ENCODE measurements at regions not wholly inside any gene's neighbourhood (a gene's known extent, or its start where the extent isn't known, plus 50 kb on each side); places are given as distances from the start of the nearest gene placed in this dataset.

DNA sequence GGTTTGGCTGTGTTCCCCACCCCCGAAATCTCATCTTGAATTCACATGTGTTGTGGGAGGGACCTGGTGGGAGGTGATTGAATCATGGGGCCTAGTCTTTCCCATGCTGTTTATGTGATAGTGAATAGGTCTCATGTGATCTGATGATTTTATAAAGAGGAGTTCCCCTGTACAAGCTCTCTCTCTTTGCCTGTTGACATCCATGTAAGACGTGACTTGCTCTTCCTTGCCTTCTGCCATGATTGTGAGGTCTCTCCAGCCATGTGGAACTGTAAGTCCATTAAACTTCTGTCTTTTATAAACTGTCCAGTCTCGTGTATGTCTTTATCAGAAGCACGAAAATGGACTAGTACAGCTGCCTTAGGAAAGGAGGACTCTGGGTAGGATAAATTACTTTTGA lies 976.7 kb downstream of the MCTP2 start:
- in situ Hi-C loops (cut with HindIII; ENCODE audit: low pct_unique_long_range_greater_than_20kb, low sequenced_read_pairs): no loop called here

DNA sequence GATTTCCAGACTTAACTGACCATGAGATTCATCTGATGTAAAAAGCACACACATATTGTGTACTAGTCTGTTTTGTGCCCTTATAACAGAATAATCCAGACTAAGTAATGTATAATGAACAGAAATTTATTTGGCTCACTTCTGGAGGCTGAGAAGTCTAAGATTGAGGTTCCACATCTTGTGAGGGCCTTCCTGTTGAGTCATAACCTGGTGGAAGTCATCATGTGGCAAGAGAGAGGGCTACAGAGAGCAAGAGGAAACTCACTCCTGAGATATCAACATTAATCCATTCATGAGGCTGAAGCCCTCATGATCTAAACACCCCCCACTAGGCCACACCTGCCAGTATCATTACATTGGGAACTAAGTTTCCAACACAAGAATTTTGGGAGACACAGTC lies 977.6 kb downstream of the MCTP2 start:
- in situ Hi-C loops (cut with HindIII; ENCODE audit: low pct_unique_long_range_greater_than_20kb, low sequenced_read_pairs): no loop called here
- no peak for DNase-seq (ENCODE audit: low read depth)

More for the DNA sequence above, 976.7 kb downstream of the MCTP2 start:
- no peak for DNase-seq (ENCODE audit: low read depth)

DNA sequence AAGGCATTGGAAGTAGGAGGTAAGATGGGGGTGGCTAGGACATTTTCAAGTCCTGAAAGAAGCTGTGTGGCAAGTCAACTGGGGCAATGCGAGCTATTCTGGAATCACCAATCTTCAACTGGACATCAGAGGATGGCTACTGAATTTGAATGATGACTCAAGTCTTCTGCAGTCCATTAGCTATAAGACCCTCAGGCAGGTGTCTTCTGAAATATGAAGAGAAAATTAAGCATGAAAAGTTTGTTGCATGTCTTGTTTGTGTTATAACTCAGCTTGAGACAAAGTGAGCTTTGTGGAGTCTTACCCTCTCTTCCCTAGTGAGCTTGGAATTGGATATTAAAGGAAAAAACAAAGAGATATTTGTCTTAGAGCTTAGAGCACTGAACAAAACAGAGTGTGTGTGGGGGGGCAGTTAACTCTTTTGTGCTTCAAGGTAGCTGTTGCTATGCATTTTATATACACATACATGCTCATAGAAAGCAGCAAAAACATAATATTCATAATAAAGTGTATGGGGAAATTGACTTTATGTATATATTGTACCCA lies 979.1 kb downstream of the MCTP2 start:
- in situ Hi-C loops (cut with HindIII; ENCODE audit: low pct_unique_long_range_greater_than_20kb, low sequenced_read_pairs): no loop called here

DNA sequence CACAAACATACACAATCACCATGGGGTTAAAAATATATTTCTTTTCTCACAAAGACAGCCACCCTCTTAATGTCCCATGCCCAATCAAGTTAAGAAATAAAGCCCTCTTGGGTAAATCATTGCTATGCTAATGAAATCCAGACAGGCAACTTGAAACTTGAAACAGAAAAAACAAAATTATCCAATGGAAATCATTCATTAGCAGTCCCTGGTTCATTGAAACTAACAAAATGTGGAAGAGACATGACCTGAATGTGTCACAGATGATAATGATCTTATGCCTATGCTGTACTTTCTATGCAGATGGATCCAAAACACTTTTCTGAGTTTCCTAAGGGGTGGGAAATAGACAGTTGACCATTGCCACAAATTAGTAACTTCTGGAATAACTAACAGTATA lies 983.7 kb downstream of the MCTP2 start:
- DNase-seq (ENCODE audit: low read depth): no peak

More for the DNA sequence above, 979.1 kb downstream of the MCTP2 start:
- no peak for DNase-seq (ENCODE audit: low read depth)

DNA sequence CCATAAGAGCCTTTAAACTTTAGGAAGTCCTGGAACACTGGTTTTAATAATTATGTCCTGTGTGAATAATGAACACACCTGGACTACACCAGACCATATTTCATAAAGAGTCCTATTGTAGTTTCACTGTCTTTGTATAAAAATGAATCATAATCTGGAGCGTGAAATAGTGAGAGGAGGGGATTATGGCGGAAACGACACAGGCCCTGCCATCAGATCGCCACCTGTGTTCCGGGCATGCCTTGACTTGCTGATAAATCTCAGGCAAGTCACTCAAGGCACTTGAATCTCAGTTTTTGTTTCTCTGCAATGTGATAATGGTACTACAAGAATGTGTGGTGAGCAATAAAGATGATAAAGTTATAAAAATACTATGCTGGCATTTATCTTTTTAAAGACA lies 995.5 kb downstream of the MCTP2 start:
- DNase-seq (ENCODE audit: low read depth): no peak
- in situ Hi-C loops (cut with HindIII; ENCODE audit: low pct_unique_long_range_greater_than_20kb, low sequenced_read_pairs): no loop called here

More for the DNA sequence above, 983.7 kb downstream of the MCTP2 start:
- in situ Hi-C loops (cut with HindIII; ENCODE audit: low pct_unique_long_range_greater_than_20kb, low sequenced_read_pairs): no loop called here

DNA sequence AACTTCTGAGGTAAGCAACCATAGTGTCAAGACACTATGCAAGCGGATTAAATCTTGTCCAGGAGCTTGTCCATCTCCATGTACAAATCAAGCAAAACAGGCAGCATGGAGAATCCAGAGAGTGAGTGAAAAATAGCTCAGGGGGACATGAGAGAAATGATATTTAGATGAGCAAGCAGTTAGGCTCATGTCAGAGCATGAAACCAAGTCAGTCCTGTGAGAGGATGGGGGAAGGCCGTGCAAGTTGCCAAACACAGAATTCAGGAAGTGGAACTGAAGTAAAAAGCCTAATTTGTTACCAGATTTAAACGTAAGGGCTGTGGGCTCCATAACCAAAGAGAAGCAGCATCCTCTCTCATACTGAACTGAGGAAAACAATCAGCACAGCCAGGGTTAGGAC lies 995.9 kb downstream of the MCTP2 start:
- DNase-seq (ENCODE audit: low read depth): no peak
- in situ Hi-C loops (cut with HindIII; ENCODE audit: low pct_unique_long_range_greater_than_20kb, low sequenced_read_pairs): no loop called here

DNA sequence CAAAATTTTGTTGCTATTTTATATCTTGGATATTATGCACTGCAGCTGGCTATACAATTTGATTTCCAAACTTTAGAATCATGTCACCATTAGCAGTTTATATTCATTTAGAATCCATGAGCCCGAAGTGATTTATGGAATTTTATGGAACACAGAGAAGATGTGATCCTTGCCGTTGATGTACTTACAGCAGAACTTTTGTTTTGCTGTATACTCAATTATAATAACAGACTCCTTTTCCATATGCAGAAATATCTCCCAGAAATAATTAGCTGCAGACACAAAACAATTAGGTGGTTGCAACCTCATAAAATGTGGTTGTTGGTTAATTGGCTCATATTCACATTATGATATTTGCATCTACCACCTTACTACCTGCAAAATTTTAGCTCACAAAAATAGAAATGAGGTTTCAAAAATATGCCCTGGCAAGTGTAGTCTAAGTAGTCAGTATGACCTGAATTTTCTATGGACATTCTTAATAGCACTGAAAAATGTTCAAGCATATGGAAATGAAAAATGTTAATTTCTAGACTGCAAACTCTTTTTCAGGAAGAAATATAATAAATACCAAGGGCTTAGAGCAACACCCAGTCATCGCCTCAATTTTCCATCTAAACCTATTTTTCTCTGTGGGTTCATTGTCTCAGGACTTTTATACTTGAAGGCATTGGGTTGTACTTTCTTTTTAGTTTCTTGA lies 997.6 kb downstream of the MCTP2 start:
- DNase-seq (ENCODE audit: low read depth): no peak
- in situ Hi-C loops (cut with HindIII; ENCODE audit: low pct_unique_long_range_greater_than_20kb, low sequenced_read_pairs): no loop called here

DNA sequence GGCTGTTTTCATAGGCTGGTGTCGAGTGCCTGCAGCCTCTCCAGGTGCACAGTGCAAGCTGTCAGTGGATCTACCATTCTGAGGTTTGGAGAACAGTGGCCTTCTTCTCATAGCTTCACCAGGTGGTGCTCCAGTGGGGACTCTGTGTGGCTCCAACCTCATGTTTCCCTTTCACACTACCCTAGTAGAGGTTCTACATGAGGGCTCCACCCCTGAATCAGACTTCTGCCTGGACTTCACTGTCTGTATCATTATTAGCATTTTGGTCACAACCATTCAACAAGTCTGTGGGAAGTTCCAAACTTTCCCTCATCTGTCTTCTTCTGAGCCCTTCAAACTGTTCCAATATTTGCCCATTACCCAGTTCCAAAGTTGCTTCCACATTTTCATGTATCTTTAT lies 1003.7 kb downstream of the MCTP2 start:
- DNase-seq (ENCODE audit: low read depth): no peak
- in situ Hi-C loops (cut with HindIII; ENCODE audit: low pct_unique_long_range_greater_than_20kb, low sequenced_read_pairs): no loop called here

DNA sequence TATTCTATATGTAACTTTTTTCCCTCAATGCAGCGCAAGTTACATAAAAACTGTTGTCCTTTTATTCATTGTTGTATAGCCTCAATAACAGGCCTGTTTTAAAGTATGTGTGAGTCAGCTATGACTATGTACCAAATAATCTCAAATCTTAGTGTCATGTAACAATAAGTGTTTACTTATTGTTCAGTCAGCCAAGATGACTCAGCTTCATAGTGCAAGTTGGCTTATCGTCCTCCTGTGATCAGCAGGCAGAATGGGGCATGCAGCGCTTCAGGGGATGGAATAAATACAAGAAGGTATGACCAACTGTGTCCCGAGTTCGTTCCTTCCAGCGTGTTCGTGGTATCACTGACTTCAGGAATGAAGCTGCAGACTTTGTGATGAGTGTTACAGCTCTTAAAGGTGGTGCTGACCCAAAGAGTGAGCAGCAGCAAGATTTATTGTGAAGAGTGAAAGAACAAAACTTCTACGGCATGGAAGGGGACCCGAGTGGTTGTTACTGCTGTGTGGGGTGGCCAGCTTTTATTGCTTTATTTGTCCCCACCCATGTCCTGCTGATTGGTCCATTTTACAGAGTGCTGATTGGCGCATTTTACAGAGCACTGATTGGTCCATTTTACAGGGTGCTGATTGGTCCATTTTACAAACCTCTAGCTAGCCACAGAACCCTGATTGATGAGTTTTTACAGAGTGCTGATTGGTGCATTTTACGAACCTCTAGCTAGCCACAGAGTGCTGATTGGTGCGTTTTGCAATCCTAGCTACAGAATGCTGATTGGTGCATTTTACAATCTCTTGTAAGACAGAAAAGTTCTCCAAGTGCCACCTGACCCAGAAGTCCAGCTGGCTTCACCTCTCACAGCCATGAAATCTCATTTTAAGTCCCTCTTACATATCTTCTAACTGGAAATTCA lies 1016.0 kb downstream of the MCTP2 start:
- in situ Hi-C loops (cut with HindIII; ENCODE audit: low pct_unique_long_range_greater_than_20kb, low sequenced_read_pairs): no loop called here
- DNase-seq (ENCODE audit: low read depth): peak; percentile 86

DNA sequence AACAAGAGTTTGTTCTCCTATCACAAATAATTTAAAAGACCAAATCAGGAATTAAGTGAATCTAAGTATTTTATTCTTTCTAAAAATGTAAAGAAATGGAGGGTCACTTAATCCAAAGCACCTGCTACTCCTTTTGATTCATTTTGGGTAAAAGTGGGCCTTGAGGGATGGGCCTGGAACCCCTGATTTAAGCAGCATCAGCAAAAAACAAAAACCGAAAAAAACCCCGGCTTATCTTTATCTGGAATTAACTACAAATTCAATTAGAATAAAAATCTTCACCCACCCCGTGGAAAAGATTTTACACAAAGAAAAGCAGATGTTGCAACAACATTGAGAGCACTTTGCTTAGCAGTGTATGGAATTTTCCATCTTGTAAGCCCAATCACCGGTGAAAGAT lies 1018.2 kb downstream of the MCTP2 start:
- DNase-seq (ENCODE audit: low read depth): no peak

DNA sequence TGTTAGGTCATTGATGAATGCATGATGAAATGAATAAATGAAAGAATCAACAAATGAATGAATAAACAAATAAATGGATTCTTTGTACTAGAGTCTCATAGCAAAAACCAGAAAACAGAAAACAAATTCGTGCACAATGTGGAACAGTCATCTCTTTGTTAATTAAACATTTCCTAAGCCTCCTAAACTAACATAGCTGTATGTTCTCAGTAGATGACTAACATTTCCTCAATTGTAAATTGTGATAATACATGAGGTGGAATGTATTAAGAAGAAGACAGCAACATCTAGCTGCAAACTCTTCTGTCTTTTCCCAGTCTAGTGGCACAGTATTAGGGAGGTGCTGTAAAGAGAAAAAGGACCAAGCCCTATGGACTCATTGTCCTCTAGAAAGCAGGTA lies 1021.0 kb downstream of the MCTP2 start:
- in situ Hi-C loops (cut with HindIII; ENCODE audit: low pct_unique_long_range_greater_than_20kb, low sequenced_read_pairs): no loop called here
- DNase-seq (ENCODE audit: low read depth): no peak

More for the DNA sequence above, 1018.2 kb downstream of the MCTP2 start:
- in situ Hi-C loops (cut with HindIII; ENCODE audit: low pct_unique_long_range_greater_than_20kb, low sequenced_read_pairs): no loop called here

DNA sequence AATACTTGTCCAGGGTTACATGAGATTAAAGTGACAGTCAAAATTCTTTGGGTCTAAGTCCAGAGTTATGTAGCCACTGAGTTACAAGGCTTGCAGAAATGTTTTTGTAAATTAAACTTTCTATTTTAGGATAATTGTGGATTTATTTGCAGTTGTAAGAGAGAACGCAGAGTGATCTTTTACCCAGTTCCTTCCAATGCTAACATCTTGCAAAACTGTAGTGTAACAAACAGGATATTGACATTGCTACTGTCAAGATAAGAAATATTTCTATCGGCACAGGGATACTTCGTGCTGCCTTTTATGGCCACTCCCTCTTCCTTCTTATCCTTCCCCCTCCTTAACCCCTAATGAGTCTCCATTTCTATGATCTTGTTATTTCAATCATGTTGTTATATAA lies 1022.9 kb downstream of the MCTP2 start:
- in situ Hi-C loops (cut with HindIII; ENCODE audit: low pct_unique_long_range_greater_than_20kb, low sequenced_read_pairs): no loop called here
- no peak for DNase-seq (ENCODE audit: low read depth)

DNA sequence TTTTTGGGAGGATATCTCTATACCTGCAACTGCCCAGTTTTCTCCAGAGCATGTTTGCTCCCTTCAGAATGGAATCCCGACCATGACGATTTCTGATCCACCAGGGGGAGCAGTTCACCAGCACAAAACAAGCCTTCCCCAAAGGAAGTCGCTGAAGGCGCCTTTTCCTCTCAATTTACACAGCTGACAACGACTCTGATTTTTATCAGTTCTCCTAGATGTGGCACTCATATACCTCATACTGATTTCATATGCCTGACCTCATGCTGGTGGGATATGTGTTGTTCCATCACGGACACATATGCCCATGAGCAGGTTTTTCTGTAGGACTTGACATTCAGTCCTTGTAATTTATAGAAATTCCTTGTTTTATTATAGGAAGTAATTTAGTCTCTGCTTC lies 1028.2 kb downstream of the MCTP2 start:
- in situ Hi-C loops (cut with HindIII; ENCODE audit: low pct_unique_long_range_greater_than_20kb, low sequenced_read_pairs): no loop called here

DNA sequence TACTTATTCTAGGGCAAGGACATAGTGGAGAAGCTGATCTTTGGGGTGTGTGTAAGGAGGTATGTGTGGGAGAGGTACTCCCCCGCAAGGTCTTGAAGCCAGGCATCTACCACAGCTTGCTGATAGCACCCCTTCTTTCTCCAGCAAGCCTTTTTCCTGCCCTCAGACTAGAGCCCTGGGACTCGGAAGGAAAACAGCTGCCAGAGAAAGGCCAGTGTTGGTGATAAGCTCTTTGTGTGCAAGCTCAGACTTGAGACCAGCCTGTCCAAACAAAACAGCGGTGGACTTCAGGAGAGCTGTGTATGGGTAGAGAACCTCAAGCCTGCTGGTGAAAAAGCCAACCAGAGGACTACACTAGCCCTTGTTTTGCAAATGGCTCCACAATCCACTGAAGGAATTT lies 1028.6 kb downstream of the MCTP2 start:
- in situ Hi-C loops (cut with HindIII; ENCODE audit: low pct_unique_long_range_greater_than_20kb, low sequenced_read_pairs): no loop called here
- DNase-seq (ENCODE audit: low read depth): no peak

More for the DNA sequence above, 1028.2 kb downstream of the MCTP2 start:
- peak; percentile 65 for DNase-seq (ENCODE audit: low read depth)

DNA sequence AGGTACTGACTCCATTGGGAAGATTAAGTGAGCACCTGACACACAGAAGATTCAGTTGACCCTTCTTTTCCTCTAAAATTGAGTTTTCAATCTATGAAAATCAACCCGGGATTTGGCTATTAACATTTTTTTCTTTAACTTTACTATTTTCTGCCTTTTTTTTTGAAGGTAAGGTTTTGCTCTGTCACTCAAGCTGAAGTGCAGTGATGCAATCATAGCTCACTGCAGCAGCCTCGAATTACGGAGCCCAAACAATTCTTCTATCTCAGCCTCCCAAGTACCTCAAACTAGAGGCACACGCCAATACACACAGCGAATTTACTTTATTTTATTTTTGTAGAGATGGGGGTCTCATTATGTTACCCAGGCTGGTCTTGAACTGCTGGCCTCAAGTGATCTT lies 1029.5 kb downstream of the MCTP2 start:
- in situ Hi-C loops (cut with HindIII; ENCODE audit: low pct_unique_long_range_greater_than_20kb, low sequenced_read_pairs): no loop called here
- no peak for DNase-seq (ENCODE audit: low read depth)

DNA sequence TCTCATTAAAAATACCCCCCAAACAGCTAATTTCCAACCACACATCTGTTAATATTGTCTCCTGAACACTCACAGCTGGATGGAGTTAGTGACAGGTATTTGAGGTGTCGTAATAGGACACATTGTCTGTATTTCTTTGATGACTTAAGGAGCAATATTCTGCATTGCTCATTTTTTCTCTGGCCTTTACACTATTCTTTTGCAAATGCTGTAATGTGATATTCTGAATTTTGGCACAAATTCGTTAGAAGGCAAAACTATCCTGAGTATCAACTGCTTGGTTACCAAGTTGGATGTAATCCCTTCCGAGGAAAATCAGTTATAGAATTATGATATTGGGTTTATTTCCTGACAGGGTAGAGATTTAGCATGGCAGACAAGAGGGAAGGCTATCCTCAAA lies 1030.2 kb downstream of the MCTP2 start:
- in situ Hi-C loops (cut with HindIII; ENCODE audit: low pct_unique_long_range_greater_than_20kb, low sequenced_read_pairs): no loop called here
- DNase-seq (ENCODE audit: low read depth): no peak

DNA sequence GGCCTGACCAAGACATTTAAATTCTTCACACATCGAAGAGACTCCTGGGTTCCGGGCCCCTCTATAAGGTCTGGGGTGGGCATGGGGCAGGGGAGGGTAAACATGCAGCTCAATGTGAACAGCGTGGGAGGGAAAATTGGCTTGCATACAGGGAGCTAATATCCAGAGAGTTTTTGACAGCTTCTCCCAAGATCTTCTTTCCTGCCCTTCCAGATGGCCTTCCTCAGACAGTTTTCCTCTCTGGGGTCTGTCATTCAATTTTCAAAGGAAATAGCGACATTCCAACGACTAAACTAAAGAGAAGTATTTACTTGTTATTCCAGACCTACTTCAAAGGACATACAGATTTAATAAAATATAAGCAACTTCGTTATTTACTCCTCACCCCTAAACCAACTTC lies 1030.6 kb downstream of the MCTP2 start:
- in situ Hi-C loops (cut with HindIII; ENCODE audit: low pct_unique_long_range_greater_than_20kb, low sequenced_read_pairs): no loop called here

DNA sequence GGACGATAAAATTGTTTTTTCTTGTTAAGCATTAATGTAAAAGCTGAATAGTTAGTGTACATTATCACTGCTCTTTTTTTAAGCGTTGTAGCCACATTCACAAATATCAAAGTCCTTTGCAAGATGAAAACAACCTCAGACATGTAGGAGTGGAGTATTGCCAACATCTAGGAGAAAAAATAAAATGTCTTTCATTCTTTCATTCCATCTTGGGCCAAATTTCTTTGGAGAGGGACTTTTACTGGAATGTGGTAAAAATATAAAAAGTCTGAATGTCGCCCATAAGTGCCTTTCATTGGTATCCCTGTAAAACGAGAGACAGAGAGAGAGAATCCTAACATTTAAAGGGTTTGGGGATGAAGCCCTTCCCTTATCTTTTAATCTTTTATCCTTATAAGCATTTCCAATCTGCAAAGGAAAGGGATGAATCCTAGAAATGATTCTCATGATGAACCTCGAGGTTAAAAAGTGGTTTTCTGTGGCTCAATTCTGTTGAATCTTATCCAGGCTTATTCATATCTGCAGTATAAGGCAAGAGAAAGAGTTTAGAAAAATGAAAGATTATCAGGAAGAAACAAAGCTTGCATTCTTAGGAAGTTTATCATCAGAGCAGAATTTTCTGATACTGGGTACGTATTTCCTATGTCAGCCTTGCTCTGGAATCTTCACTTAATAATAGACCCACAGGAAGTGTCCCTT lies 1031.7 kb downstream of the MCTP2 start:
- DNase-seq (ENCODE audit: low read depth): no peak
- in situ Hi-C loops (cut with HindIII; ENCODE audit: low pct_unique_long_range_greater_than_20kb, low sequenced_read_pairs): no loop called here

More for the DNA sequence above, 1030.6 kb downstream of the MCTP2 start:
- DNase-seq (ENCODE audit: low read depth): no peak

DNA sequence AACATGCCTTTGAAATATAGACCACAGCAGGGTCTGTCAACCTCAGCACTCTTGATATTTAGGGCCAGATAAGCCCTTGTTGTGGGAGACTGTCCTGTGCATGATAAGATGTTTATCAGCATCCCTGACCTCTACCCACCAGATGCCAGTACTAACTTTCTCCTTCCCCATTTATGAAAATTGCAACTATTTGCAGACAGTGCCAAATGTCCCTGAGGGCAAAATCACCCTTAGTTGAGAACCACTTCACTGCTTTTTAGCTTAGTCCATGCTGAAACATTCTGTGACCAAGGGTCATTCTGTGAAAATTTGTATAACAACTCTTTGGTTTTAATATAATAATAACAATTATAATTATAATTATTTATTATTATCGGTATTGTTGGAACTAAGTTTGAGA lies 1032.4 kb downstream of the MCTP2 start:
- DNase-seq (ENCODE audit: low read depth): no peak
- in situ Hi-C loops (cut with HindIII; ENCODE audit: low pct_unique_long_range_greater_than_20kb, low sequenced_read_pairs): no loop called here

Data from Caki2 (cell line).